Heart left ventricle (tissue), 16 donors: ENCODE measurements at regions not wholly inside any gene's neighbourhood (a gene's known extent, or its start where the extent isn't known, plus 50 kb on each side); places are given as distances from the start of the nearest gene placed in this dataset.

Source experiments
- ATAC-seq, 4 donors: fragments of 200-7000 bp; cut with Tn5 transposase; one replicate each; pipeline ENCODE4 v1.9.1; 2020 to 2022; ENCODE audit warnings: moderate library complexity in 4 of 4, mild to moderate bottlenecking in 3 of 4, moderate number of reproducible peaks in 1 of 4
- DNase-seq, 5 donors: peaks; one replicate each; pipeline ENCODE4 v3.0.0-alpha.2; 2020
- H3K27ac ChIP-seq, 12 donors: fragments of 200-600 bp; sonication (generic) in 4 of 12; one replicate each; pipeline versions ENCODE4 v1.5.0 to v1.8.0; 2016 to 2022; ENCODE audit warnings: mild to moderate bottlenecking in 2 of 12
- H3K27me3 ChIP-seq, 9 donors: fragments of 200-600 bp; sonication (generic) in 2 of 9; one replicate each; pipeline versions ENCODE4 v1.5.1 to v1.8.0; 2016 to 2022; ENCODE audit warnings: mild to moderate bottlenecking in 3 of 9
- H3K36me3 ChIP-seq, 9 donors: fragments of 200-600 bp; sonication (generic) in 2 of 9; one replicate each; pipeline versions ENCODE4 v1.5.0 to v1.8.0; 2018 to 2022; ENCODE audit warnings: mild to moderate bottlenecking in 2 of 9
- H3K4me1 ChIP-seq, 12 donors: fragments of 200-600 bp; sonication (generic) in 4 of 12; one replicate each; pipeline versions ENCODE4 v1.5.0 to v1.8.0; 2016 to 2022; ENCODE audit warnings: mild to moderate bottlenecking in 3 of 12
- H3K4me3 ChIP-seq, 12 donors: fragments of 200-600 bp; sonication (generic) in 4 of 12; one replicate each; pipeline versions ENCODE4 v1.5.0 to v1.8.0; 2017 to 2022; ENCODE audit warnings: mild to moderate bottlenecking in 9 of 12, moderate library complexity in 4 of 12
- H3K9me3 ChIP-seq, 12 donors: fragments of 200-600 bp; sonication (generic) in 4 of 12; one replicate each; pipeline versions ENCODE4 v1.5.0 to v1.8.0; 2016 to 2022; ENCODE audit warnings: mild to moderate bottlenecking in 1 of 12
- POLR2A ChIP-seq, 2 donors: fragments of 450-650 bp; IDR thresholded peaks; one replicate each; pipeline ENCODE4 v1.6.1; 2017; ENCODE audit warnings: antibody characterized with exemption in 2 of 2, mild to moderate bottlenecking in 2 of 2, moderate library complexity in 2 of 2
- WGBS, 4 donors: extraction: QIAGEN DNeasy Blood & Tissue Kit in 2 of 4; methylation state at CpG; one replicate each; pipeline versions ENCODE4 v1.1.5 to v1.1.7; 2013 to 2018; 5-methylcytosine and 5-hydroxymethylcytosine counted together
- intact Hi-C, 10 donors: fragments of 100-400 bp; cut with DNase I; formaldehyde crosslinking; loops; one replicate each; pipeline versions ENCODE4 v1.11.1 to v1.14.2; 2022
- TF ChIP-seq, protein P1 (sequence below), 12 donors: fragments of 200-600 bp; sonication (generic) in 4 of 12; IDR thresholded peaks; one replicate each; pipeline versions ENCODE4 v1.5.0 to v1.8.0; 2018 to 2022; ENCODE audit warnings: antibody characterized with exemption in 12 of 12, mild to moderate bottlenecking in 5 of 12
- donor health status: ischemic (EF 13 %, LVEDD 7.1; RV severe dilation, severe dysfunction).
- donor health status: healthy with polysubstance abuse.
- donor health status: DM: no; HTN: yes; CAD: no.
- donor health status: DM: no; HTN: no; CAD: no.
- donor health status: ischemic (EF 25% LVEDD 6.9; RV normal size, moderate dysfunction).
- donor health status: ischemic (EF 25% LVEDD 5.7; RV mildly dilated, moderate dysfunction).
- donor health status: healthy.
- donor health status: DM: yes; HTN: yes; CAD: no.
- donor health status: ischemic (EF 35%, LVEDD 5.7; RV mildly dilated, moderate dysfunction).
- donor health status: nonischemic (EF 11% LVEDD 7.7; RV severe dilation, severe dysfunction).
- donor health status: DM: yes; HTN: yes; CAD: no.
- donor health status: PGD.
- donor health status: ischemic (EF 29% LVEDD 5.4; RV normal size, mild dysfunction).
- donor health status: nonischemic (EF 23%, LVEDD 6.1; RV moderate dilation, normal function).

DNA sequence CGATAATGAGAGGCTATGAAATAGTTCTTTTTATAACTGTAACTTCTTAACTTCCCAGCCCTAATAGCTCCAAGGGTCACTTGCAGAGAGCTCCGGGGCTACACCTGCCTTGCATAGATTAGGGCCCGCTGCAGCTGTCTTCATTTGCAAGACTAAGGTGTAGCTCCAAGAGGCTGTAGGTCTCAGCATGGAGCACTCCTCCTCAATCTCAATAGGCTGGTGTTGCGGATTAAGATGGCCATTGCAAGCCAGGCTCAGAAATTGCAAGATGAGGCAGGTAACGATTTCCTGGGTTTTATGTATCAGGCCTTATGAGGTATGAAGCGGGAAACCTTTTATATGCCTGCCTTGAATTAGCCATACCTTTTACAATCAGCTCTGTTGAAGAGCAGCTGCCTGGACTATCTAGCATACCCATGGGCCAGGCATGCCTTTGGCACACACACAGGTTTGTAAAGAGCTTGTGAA lies 185.7 kb downstream of the TM9SF2 start:
- Histone ChIP-seq H3K9me3 (no peaks in the 10 kb centered on the region), H3K4me3 (no peak overlapping the region), H3K27ac (peak overlapping the region in 4 of 12 donors; percentile 26 to 66 (median 38)), H3K4me1 (peaks cover 0 to 22% (median 10%) of the 10 kb centered on the region in 12 donors), H3K36me3 (no peaks in the 10 kb centered on the region), H3K27me3 (no peaks in the 10 kb centered on the region)
- ATAC-seq (no peak), DNase-seq (no peak)
- TF ChIP-seq, protein P1, sequence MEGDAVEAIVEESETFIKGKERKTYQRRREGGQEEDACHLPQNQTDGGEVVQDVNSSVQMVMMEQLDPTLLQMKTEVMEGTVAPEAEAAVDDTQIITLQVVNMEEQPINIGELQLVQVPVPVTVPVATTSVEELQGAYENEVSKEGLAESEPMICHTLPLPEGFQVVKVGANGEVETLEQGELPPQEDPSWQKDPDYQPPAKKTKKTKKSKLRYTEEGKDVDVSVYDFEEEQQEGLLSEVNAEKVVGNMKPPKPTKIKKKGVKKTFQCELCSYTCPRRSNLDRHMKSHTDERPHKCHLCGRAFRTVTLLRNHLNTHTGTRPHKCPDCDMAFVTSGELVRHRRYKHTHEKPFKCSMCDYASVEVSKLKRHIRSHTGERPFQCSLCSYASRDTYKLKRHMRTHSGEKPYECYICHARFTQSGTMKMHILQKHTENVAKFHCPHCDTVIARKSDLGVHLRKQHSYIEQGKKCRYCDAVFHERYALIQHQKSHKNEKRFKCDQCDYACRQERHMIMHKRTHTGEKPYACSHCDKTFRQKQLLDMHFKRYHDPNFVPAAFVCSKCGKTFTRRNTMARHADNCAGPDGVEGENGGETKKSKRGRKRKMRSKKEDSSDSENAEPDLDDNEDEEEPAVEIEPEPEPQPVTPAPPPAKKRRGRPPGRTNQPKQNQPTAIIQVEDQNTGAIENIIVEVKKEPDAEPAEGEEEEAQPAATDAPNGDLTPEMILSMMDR (IDR thresholded peaks at IDR 0.05), result no peak
- TF ChIP-seq POLR2A (IDR thresholded peaks at IDR 0.05), result no peak
- intact Hi-C loops, result no loop called here
- WGBS, 4 donors, result 60 to 71% (median 67%) methylated on average over 6 of the region's 6 CpGs

GRCh38 chr13:99686157-99686572 lies 184.9 kb downstream of the TM9SF2 start:
- H3K36me3 ChIP-seq, result no peaks in the 10 kb centered on the region
- ATAC-seq (peak; percentile 88 to 99 (median 98)), DNase-seq (peak in 4 of 5 donors; percentile 43 to 56 (median 50))
- no peak overlapping the region for H3K4me3 ChIP-seq
- intact Hi-C loops, result no loop called here
- no peak for TF ChIP-seq POLR2A (IDR thresholded peaks at IDR 0.05)
- TF ChIP-seq, protein P1 (IDR thresholded peaks at IDR 0.05), result no peak
- 1 to 28% (median 15%) methylated on average over 5 of the region's 5 CpGs for WGBS, 4 donors
- no peaks in the 10 kb centered on the region for H3K27me3 ChIP-seq
- H3K9me3 ChIP-seq, result no peaks in the 10 kb centered on the region
- H3K27ac ChIP-seq, result peak overlapping the region in 9 of 12 donors; percentile 13 to 66 (median 46)
- H3K4me1 ChIP-seq, result peaks cover 0 to 22% (median 10%) of the 10 kb centered on the region in 12 donors

GRCh38 chr13:99681695-99682094 lies 180.4 kb downstream of the TM9SF2 start:
- Histone ChIP-seq H3K4me1 (peaks cover 0 to 19% (median 6%) of the 10 kb centered on the region in 12 donors), H3K27me3 (no peaks in the 10 kb centered on the region), H3K9me3 (no peaks in the 10 kb centered on the region), H3K4me3 (no peak overlapping the region), H3K36me3 (no peaks in the 10 kb centered on the region), H3K27ac (no peak overlapping the region)
- ATAC-seq (no peak), DNase-seq (no peak)
- WGBS, 4 donors, result 91 to 96% (median 94%) methylated on average over 7 of the region's 7 CpGs
- TF ChIP-seq POLR2A (IDR thresholded peaks at IDR 0.05), result no peak
- TF ChIP-seq, protein P1 (IDR thresholded peaks at IDR 0.05), result no peak
- intact Hi-C loops, result no loop called here

- TF ChIP-seq POLR2A (IDR thresholded peaks at IDR 0.05), result no peak
- TF ChIP-seq, protein P1 (IDR thresholded peaks at IDR 0.05), result no peak
- WGBS, 4 donors, result 39 to 51% (median 46%) methylated on average over 8 of the region's 8 CpGs
- DNase-seq (no peak), ATAC-seq (no peak)
- intact Hi-C loops, result no loop called here
- no peak overlapping the region for H3K4me3 ChIP-seq
- H3K9me3 ChIP-seq, result no peaks in the 10 kb centered on the region
- no peaks in the 10 kb centered on the region for H3K36me3 ChIP-seq
- no peak overlapping the region for H3K27ac ChIP-seq
- H3K4me1 ChIP-seq, result peaks cover 0 to 10% (median 0%) of the 10 kb centered on the region in 12 donors
- H3K27me3 ChIP-seq, result no peaks in the 10 kb centered on the region
These were observed 176.1 kb downstream of the TM9SF2 start for GRCh38 chr13:99677116-99677951.
